A549 (cell line): ENCODE measurements at regions not wholly inside any gene's neighbourhood (a gene's known extent, or its start where the extent isn't known, plus 50 kb on each side); places are given as distances from the start of the nearest gene placed in this dataset.

Source experiments
- ATAC-seq, 2 experiments: fragments of 200-7000 bp in 1 of 2; fragments of >200 bp in 1 of 2; cut with Nextera tagmentation in 1 of 2; cut with Tn5 transposase in 1 of 2; 3 replicates each; pipeline versions ENCODE4 v1.8.0 to v1.9.1; 2018 to 2020; ENCODE audit warnings: mild to moderate bottlenecking in 1 of 2, moderate library complexity in 1 of 2
- CTCF ChIA-PET: fragments of 300-600 bp; sonication (Branson Sonifier 250); formaldehyde crosslinking; extraction: SDS; loops from one replicate; lab custom pipeline; 2021; ENCODE audit warnings: antibody characterized with exemption, inconsistent platforms; lab: Yijun Ruan, JAX
- POLR2A ChIA-PET: fragments of 350-600 bp; formaldehyde crosslinking; extraction: SDS; loops from one replicate; lab custom pipeline; 2021; ENCODE audit warnings: antibody characterized with exemption, inconsistent platforms; lab: Yijun Ruan, JAX
- DNase-seq, 2 experiments: peaks; one replicate each; pipeline versions ENCODE4 v3.0.0 to v3.0.0-alpha.2; 2011 to 2016; ENCODE audit warnings: low read depth in 1 of 2, low spot score in 1 of 2
- FAIRE-seq: peaks from 2 replicates; lab custom pipeline; 2011; peaks lifted over from hg19 to GRCh38; lab: Jason Lieb, UNC
- H3K27ac ChIP-seq, 2 experiments: fragments of >200 bp; sonication (Bioruptor Twin); formaldehyde crosslinking; 3 replicates each; pipeline ENCODE4 v1.5.1; 2016 to 2017
- H3K4me1 ChIP-seq: fragments of >200 bp; sonication (Bioruptor Twin); formaldehyde crosslinking; 3 replicates; pipeline ENCODE4 v1.6.1; 2016
- H3K4me2 ChIP-seq: fragments of >200 bp; sonication (Bioruptor Twin); formaldehyde crosslinking; 3 replicates; pipeline ENCODE4 v1.6.1; 2016
- H3K4me3 ChIP-seq: fragments of >200 bp; sonication (Bioruptor Twin); formaldehyde crosslinking; 3 replicates; pipeline ENCODE4 v1.5.1; 2016
- H3K9me3 ChIP-seq: fragments of >200 bp; sonication (Bioruptor Twin); formaldehyde crosslinking; 3 replicates; pipeline ENCODE4 v1.6.1; 2016
- BCL3 ChIP-seq: fragments of >200 bp; sonication (Bioruptor Twin); formaldehyde crosslinking; IDR thresholded peaks from 3 replicates; pipeline ENCODE4 v1.6.1; 2016
- BHLHE40 ChIP-seq: IDR thresholded peaks from 2 replicates; pipeline ENCODE4 v1.6.1; 2012; ENCODE audit warnings: low read depth, low read length, inconsistent platforms
- EHF ChIP-seq: fragments of 250-450 bp; sonication (Bioruptor Pico); IDR thresholded peaks from 2 replicates; pipeline ENCODE4 v1.5.0; 2020; ENCODE audit warnings: mild to moderate bottlenecking
- FOSB ChIP-seq: fragments of 250-450 bp; sonication (Bioruptor Pico); IDR thresholded peaks from 2 replicates; pipeline ENCODE4 v1.5.0; 2020; ENCODE audit warnings: mild to moderate bottlenecking, moderate library complexity
- FOXS1 ChIP-seq: fragments of 250-450 bp; sonication (Bioruptor Pico); IDR thresholded peaks from 2 replicates; pipeline ENCODE4 v1.5.0; 2020; ENCODE audit warnings: mild to moderate bottlenecking, moderate library complexity
- HEYL ChIP-seq: fragments of 250-450 bp; sonication (Bioruptor Pico); IDR thresholded peaks from 2 replicates; pipeline ENCODE4 v1.8.0; 2021; ENCODE audit warnings: mild to moderate bottlenecking, moderate library complexity
- HOXB13 ChIP-seq: fragments of 250-450 bp; sonication (Bioruptor Pico); IDR thresholded peaks from 2 replicates; pipeline ENCODE4 v1.5.0; 2020; ENCODE audit warnings: low read depth, mild to moderate bottlenecking, moderate library complexity
- JUN ChIP-seq, 2 experiments: fragments of >200 bp; sonication (Bioruptor Twin); formaldehyde crosslinking; IDR thresholded peaks; 2 replicates in 1 of 2; 3 replicates in 1 of 2; pipeline ENCODE4 v1.6.1; 2016 to 2017
- JUNB ChIP-seq: fragments of >200 bp; sonication (Bioruptor Twin); formaldehyde crosslinking; IDR thresholded peaks from 2 replicates; pipeline ENCODE4 v1.6.1; 2016
- MAZ ChIP-seq: fragments of 150-350 bp; IDR thresholded peaks from 2 replicates; pipeline ENCODE4 v1.6.1; 2014; ENCODE audit warnings: antibody characterized with exemption, low read depth, low read length, borderline replicate concordance
- MYC ChIP-seq: IDR thresholded peaks from 2 replicates; pipeline ENCODE4 v1.6.1; 2012; ENCODE audit warnings: mild to moderate bottlenecking, inconsistent platforms, low read length, improper control_type of control experiment, borderline replicate concordance
- NFE2L2 ChIP-seq: fragments of 150-350 bp; conservative IDR thresholded peaks from 2 replicates; pipeline ENCODE4 v1.6.1; 2014; ENCODE audit warnings: low read length
- NPAS2 ChIP-seq: fragments of 250-450 bp; sonication (Bioruptor Pico); IDR thresholded peaks from 2 replicates; pipeline ENCODE4 v1.8.0; 2022; ENCODE audit warnings: mild to moderate bottlenecking, moderate library complexity, borderline replicate concordance
- POLR2A ChIP-seq: IDR thresholded peaks from 2 replicates; pipeline ENCODE4 v1.6.1; 2012; ENCODE audit warnings: mild to moderate bottlenecking, low read length
- RFX5 ChIP-seq: fragments of 450-650 bp; IDR thresholded peaks from 2 replicates; pipeline ENCODE4 v1.7.1; 2014; ENCODE audit warnings: antibody characterized with exemption, mild to moderate bottlenecking, moderate library complexity
- SREBF2 ChIP-seq: fragments of 450-650 bp; IDR thresholded peaks from 2 replicates; pipeline ENCODE4 v1.6.1; 2014; ENCODE audit warnings: mild to moderate bottlenecking, moderate library complexity
- TFCP2L1 ChIP-seq: fragments of 250-450 bp; sonication (Bioruptor Pico); IDR thresholded peaks from 2 replicates; pipeline ENCODE4 v1.5.0; 2021; ENCODE audit warnings: mild to moderate bottlenecking
- ZFP36 ChIP-seq: fragments of 450-650 bp; IDR thresholded peaks from 2 replicates; pipeline ENCODE4 v1.6.1; 2014; ENCODE audit warnings: borderline replicate concordance; ENCODE audit not compliant: partially characterized antibody
- WGBS: methylation state at CpG from one replicate; pipeline ENCODE4 v1.1.6; 2017; ENCODE audit errors: missing lambda C conversion rate; 5-methylcytosine and 5-hydroxymethylcytosine counted together
- TF ChIP-seq, protein P1 (sequence below): fragments of 250-450 bp; sonication (Bioruptor Pico); IDR thresholded peaks from 2 replicates; pipeline ENCODE4 v1.5.0; 2021; ENCODE audit warnings: mild to moderate bottlenecking, moderate library complexity, borderline replicate concordance
- TF ChIP-seq, protein P2 (sequence below): IDR thresholded peaks from 2 replicates; pipeline ENCODE4 v1.6.1; 2012
- TF ChIP-seq, protein P3 (sequence below): fragments of >200 bp; sonication (Bioruptor Twin); formaldehyde crosslinking; IDR thresholded peaks from 2 replicates; pipeline ENCODE4 v1.6.1; 2016

DNA sequence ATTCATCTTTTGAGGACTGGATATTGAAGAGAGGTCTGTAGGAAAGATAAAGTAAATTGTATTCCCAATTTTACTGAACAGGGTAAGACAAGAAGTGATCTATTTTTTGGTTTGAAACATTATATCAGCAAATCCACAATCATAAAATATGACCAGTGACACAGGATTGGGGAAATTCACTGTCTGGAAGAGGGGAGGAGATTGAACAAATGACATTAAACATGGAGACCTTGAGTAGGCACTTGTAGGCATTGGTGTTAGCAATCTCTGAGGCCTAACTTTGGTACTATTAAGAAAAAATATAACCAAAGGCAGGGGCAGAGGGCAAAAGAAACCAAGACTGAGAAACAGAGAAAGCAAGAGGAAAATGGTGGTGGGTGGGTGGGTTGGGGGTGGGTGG lies 132.6 kb upstream of the TMEM161B start:
- H3K9me3 ChIP-seq: no peaks in the 10 kb centered on the region
- ChIA-PET CTCF (no interaction called here), POLR2A (no interaction called here)

GRCh38 chr5:88399561-88399960 lies 130.9 kb upstream of the TMEM161B start:
- no peak for FAIRE-seq
- Histone ChIP-seq H3K4me2 (no peak overlapping the region), H3K27ac (no peak overlapping the region), H3K4me1 (no peaks in the 10 kb centered on the region), H3K9me3 (no peaks in the 10 kb centered on the region), H3K4me3 (no peak overlapping the region)
- ChIA-PET CTCF (interaction anchor here (0.6 to 1.3 kb wide), 2 partner anchors 10 to 338 kb away, joined by 3 to 4 read pairs; no protein-coding TSS in a partner anchor), POLR2A (no interaction called here)
- 27% methylated on average over 2 of the region's 2 CpGs for WGBS
- no peak for DNase-seq
- ATAC-seq: no peak
- TF ChIP-seq ZFP36 (no peak), NPAS2 (CRISPR knock-in tag) (no peak), BCL3 (no peak), MAZ (no peak)
- TF ChIP-seq, protein P1, sequence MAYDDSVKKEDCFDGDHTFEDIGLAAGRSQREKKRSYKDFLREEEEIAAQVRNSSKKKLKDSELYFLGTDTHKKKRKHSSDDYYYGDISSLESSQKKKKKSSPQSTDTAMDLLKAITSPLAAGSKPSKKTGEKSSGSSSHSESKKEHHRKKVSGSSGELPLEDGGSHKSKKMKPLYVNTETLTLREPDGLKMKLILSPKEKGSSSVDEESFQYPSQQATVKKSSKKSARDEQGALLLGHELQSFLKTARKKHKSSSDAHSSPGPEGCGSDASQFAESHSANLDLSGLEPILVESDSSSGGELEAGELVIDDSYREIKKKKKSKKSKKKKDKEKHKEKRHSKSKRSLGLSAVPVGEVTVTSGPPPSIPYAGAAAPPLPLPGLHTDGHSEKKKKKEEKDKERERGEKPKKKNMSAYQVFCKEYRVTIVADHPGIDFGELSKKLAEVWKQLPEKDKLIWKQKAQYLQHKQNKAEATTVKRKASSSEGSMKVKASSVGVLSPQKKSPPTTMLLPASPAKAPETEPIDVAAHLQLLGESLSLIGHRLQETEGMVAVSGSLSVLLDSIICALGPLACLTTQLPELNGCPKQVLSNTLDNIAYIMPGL (CRISPR knock-in tag): no peak
- TF ChIP-seq, protein P2, sequence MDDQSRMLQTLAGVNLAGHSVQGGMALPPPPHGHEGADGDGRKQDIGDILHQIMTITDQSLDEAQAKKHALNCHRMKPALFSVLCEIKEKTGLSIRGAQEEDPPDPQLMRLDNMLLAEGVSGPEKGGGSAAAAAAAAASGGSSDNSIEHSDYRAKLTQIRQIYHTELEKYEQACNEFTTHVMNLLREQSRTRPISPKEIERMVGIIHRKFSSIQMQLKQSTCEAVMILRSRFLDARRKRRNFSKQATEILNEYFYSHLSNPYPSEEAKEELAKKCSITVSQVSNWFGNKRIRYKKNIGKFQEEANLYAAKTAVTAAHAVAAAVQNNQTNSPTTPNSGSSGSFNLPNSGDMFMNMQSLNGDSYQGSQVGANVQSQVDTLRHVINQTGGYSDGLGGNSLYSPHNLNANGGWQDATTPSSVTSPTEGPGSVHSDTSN: no peak

More for the DNA sequence above, 132.6 kb upstream of the TMEM161B start:
- H3K27ac ChIP-seq: no peak overlapping the region
- no peak for FAIRE-seq
- H3K4me3 ChIP-seq: no peak overlapping the region
- H3K4me2 ChIP-seq: no peak overlapping the region
- TF ChIP-seq EHF (CRISPR knock-in tag): no peak
- TF ChIP-seq FOXS1 (CRISPR knock-in tag): no peak
- TF ChIP-seq POLR2A: no peak
- TF ChIP-seq NPAS2 (CRISPR knock-in tag): no peak
- no peak for TF ChIP-seq JUNB
- no peak for TF ChIP-seq HEYL (CRISPR knock-in tag)
- TF ChIP-seq RFX5: no peak
- TF ChIP-seq JUN (IDR thresholded peaks at IDR 0.05): no peak
- TF ChIP-seq NFE2L2: no peak
- TF ChIP-seq, protein P3, sequence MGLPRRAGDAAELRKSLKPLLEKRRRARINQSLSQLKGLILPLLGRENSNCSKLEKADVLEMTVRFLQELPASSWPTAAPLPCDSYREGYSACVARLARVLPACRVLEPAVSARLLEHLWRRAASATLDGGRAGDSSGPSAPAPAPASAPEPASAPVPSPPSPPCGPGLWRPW: no peak
- TF ChIP-seq FOSB (CRISPR knock-in tag): no peak
- no peak for TF ChIP-seq HOXB13
- no peak for TF ChIP-seq MYC
- TF ChIP-seq BHLHE40: no peak
- TF ChIP-seq TFCP2L1: no peak
- TF ChIP-seq, all 56 proteins: peak for 0
- H3K4me1 ChIP-seq: no peaks in the 10 kb centered on the region
- DNase-seq: no peak
- ATAC-seq: no peak

DNA sequence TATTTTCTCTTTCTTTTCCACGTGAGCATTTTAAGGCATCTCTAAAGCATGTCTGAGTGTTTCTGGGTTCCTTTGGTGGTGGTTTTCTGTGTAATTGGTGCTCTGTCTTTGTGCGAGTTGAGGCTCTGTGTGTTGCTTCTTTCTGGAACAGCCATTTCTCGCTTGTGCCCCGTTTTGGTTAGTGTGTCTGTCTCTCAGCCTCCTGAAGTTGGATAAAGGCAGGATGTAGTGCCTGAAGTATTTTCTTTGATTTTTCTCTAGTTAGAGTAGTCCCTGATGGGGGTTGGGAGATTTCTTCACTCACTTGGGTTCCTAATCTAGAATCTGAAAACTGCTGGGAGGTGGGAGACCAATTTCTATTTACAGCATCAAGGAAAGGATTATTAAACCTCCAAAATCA lies 129.7 kb upstream of the TMEM161B start:
- Histone ChIP-seq H3K4me3 (no peak overlapping the region), H3K27ac (no peak overlapping the region), H3K4me2 (no peak overlapping the region), H3K9me3 (no peaks in the 10 kb centered on the region), H3K4me1 (no peaks in the 10 kb centered on the region)
- no peak for TF ChIP-seq SREBF2
- POLR2A ChIA-PET: no interaction called here
- WGBS: 54% methylated on average over 4 of the region's 4 CpGs
- no peak for FAIRE-seq
- CTCF ChIA-PET: no interaction called here
- no peak for ATAC-seq
- DNase-seq: no peak
